Left lung (tissue), 4 donors: ENCODE measurements at regions not wholly inside any gene's neighbourhood (a gene's known extent, or its start where the extent isn't known, plus 50 kb on each side); places are given as distances from the start of the nearest gene placed in this dataset.

Experiments
- ATAC-seq: fragments of 200-7000 bp; cut with Tn5 transposase; one replicate; pipeline ENCODE4 v1.9.1; 2020; ENCODE audit warnings: moderate library complexity
- DNase-seq, 4 donors: peaks; one replicate each; pipeline ENCODE4 v3.0.0-alpha.2; 2013 to 2020
- H3K27ac ChIP-seq, 2 donors: fragments of 200-600 bp; sonication (generic) in 1 of 2; one replicate each; pipeline versions ENCODE4 v1.5.0 to v1.8.0; 2020 to 2021
- H3K27me3 ChIP-seq, 2 donors: fragments of 200-600 bp; sonication (generic) in 1 of 2; one replicate each; pipeline versions ENCODE4 v1.5.0 to v1.8.0; 2020 to 2021
- H3K36me3 ChIP-seq, 2 donors: fragments of 200-600 bp; sonication (generic) in 1 of 2; one replicate each; pipeline versions ENCODE4 v1.5.0 to v1.8.0; 2020 to 2021
- H3K4me1 ChIP-seq, 2 donors: fragments of 200-600 bp; one replicate each; pipeline ENCODE4 v1.8.0; 2021
- H3K4me3 ChIP-seq, 2 donors: fragments of 200-600 bp; sonication (generic) in 1 of 2; one replicate each; pipeline versions ENCODE4 v1.5.0 to v1.8.0; 2020 to 2021; ENCODE audit warnings: mild to moderate bottlenecking in 1 of 2
- H3K9me3 ChIP-seq, 2 donors: fragments of 200-600 bp; sonication (generic) in 1 of 2; one replicate each; pipeline versions ENCODE4 v1.5.0 to v1.8.0; 2020 to 2021
- CTCF ChIP-seq, 2 donors: fragments of 200-600 bp; sonication (generic) in 1 of 2; IDR thresholded peaks; one replicate each; pipeline versions ENCODE4 v1.5.0 to v1.8.0; 2021; ENCODE audit warnings: antibody characterized with exemption in 2 of 2
- intact Hi-C, 2 donors: fragments of 100-400 bp; cut with DNase I; formaldehyde crosslinking; loops; one replicate each; pipeline versions ENCODE4 v1.11.2 to v1.14.2; 2022
- donor health status: DM: no; HTN: yes; CAD: no.
- donor health status: DM: no; HTN: no; CAD: no.

GRCh38 chr4:93982255-93982654 is 153.7 kb downstream of the ATOH1 start:
- intact Hi-C loops = no loop called here
- ATAC-seq = no peak
- Histone ChIP-seq H3K4me1 (no peaks in the 10 kb centered on the region), H3K36me3 (no peaks in the 10 kb centered on the region), H3K27ac (no peak overlapping the region), H3K9me3 (peaks cover 0 to 9% of the 10 kb centered on the region in 2 donors), H3K27me3 (no peaks in the 10 kb centered on the region), H3K4me3 (no peak overlapping the region)
- no peak for DNase-seq
- no peak for TF ChIP-seq CTCF (IDR thresholded peaks at IDR 0.05)

GRCh38 chr4:93983140-93983539 is 154.6 kb downstream of the ATOH1 start:
- DNase-seq (no peak), ATAC-seq (no peak)
- Histone ChIP-seq H3K27me3 (no peaks in the 10 kb centered on the region), H3K9me3 (peaks cover 0 to 4% of the 10 kb centered on the region in 2 donors), H3K27ac (no peak overlapping the region), H3K4me1 (no peaks in the 10 kb centered on the region), H3K36me3 (no peaks in the 10 kb centered on the region), H3K4me3 (no peak overlapping the region)
- no peak for TF ChIP-seq CTCF (IDR thresholded peaks at IDR 0.05)
- intact Hi-C loops = no loop called here

GRCh38 chr4:93994175-93994994 is 165.8 kb downstream of the ATOH1 start:
- H3K9me3 ChIP-seq = no peaks in the 10 kb centered on the region
- H3K4me3 ChIP-seq = no peak overlapping the region
- H3K36me3 ChIP-seq = no peaks in the 10 kb centered on the region
- TF ChIP-seq CTCF (IDR thresholded peaks at IDR 0.05) = no peak
- intact Hi-C loops = no loop called here
- DNase-seq (no peak), ATAC-seq (no peak)
- no peaks in the 10 kb centered on the region for H3K4me1 ChIP-seq
- H3K27me3 ChIP-seq = no peaks in the 10 kb centered on the region
- H3K27ac ChIP-seq = no peak overlapping the region

GRCh38 chr4:93996895-93997294 is 168.3 kb downstream of the ATOH1 start:
- TF ChIP-seq CTCF (IDR thresholded peaks at IDR 0.05) = no peak
- Histone ChIP-seq H3K9me3 (no peaks in the 10 kb centered on the region), H3K36me3 (no peaks in the 10 kb centered on the region), H3K27ac (no peak overlapping the region), H3K27me3 (no peaks in the 10 kb centered on the region), H3K4me1 (no peaks in the 10 kb centered on the region), H3K4me3 (no peak overlapping the region)
- DNase-seq (no peak), ATAC-seq (no peak)
- intact Hi-C loops = no loop called here

- no peak overlapping the region for H3K4me3 ChIP-seq
- no peak overlapping the region for H3K27ac ChIP-seq
- intact Hi-C loops = no loop called here
- no peaks in the 10 kb centered on the region for H3K9me3 ChIP-seq
- H3K4me1 ChIP-seq = no peaks in the 10 kb centered on the region
- no peak for ATAC-seq
- TF ChIP-seq CTCF (IDR thresholded peaks at IDR 0.05) = no peak
- no peak for DNase-seq
- H3K36me3 ChIP-seq = no peaks in the 10 kb centered on the region
- no peaks in the 10 kb centered on the region for H3K27me3 ChIP-seq
These were observed 172.0 kb downstream of the ATOH1 start for GRCh38 chr4:94000559-94000958.
